Endothelial cell (in vitro differentiated cells): ENCODE measurements at regions not wholly inside any gene's neighbourhood (a gene's known extent, or its start where the extent isn't known, plus 50 kb on each side); places are given as distances from the start of the nearest gene placed in this dataset.

Source experiments
- DNase-seq: peaks from one replicate; pipeline ENCODE4 v3.0.0; 2021; ENCODE audit warnings: low spot score
- H3K27ac Mint-ChIP-seq: one replicate; pipeline ENCODE4 v1.8.0; 2021; ENCODE audit warnings: mixed read lengths, inconsistent platforms; ENCODE audit not compliant: unreplicated experiment
- H3K27me3 Mint-ChIP-seq: one replicate; pipeline ENCODE4 v1.8.0; 2021; ENCODE audit warnings: mild to moderate bottlenecking, moderate library complexity, mixed read lengths, inconsistent platforms; ENCODE audit not compliant: unreplicated experiment
- H3K36me3 Mint-ChIP-seq: one replicate; pipeline ENCODE4 v1.8.0; 2021; ENCODE audit warnings: mild to moderate bottlenecking, low read depth, mixed read lengths, inconsistent platforms; ENCODE audit not compliant: unreplicated experiment
- H3K4me1 Mint-ChIP-seq: one replicate; pipeline ENCODE4 v1.8.0; 2021; ENCODE audit warnings: mild to moderate bottlenecking, mixed read lengths, inconsistent platforms; ENCODE audit not compliant: unreplicated experiment
- H3K4me3 Mint-ChIP-seq: one replicate; pipeline ENCODE4 v1.8.0; 2021; ENCODE audit warnings: mild to moderate bottlenecking, mixed read lengths, inconsistent platforms; ENCODE audit not compliant: unreplicated experiment
- H3K9me3 Mint-ChIP-seq: one replicate; pipeline ENCODE4 v1.8.0; 2021; ENCODE audit warnings: mixed read lengths, inconsistent platforms; ENCODE audit not compliant: unreplicated experiment
- CTCF ChIP-seq: fragments of 200-600 bp; sonication (generic); IDR thresholded peaks from one replicate; pipeline ENCODE4 v1.5.0; 2021; ENCODE audit warnings: antibody characterized with exemption; ENCODE audit not compliant: unreplicated experiment

DNA sequence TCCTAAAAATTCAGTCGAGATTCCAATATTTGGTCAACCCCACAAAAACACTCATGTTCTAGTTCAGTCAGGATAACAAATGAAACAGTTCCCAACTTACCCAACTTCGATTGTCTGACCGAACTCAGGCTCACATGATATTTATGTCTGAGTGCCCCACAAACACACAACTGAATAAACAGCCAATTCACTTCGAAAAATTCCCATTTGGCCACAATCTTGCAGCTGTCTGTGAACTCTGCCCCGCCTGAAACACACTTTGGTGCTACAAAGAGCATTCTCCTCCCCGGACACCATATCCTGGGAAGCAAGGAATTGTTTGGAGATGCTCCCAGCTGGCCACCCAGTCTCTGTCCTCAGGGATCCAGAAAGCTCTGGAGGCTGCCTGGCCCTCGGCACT is 52.9 kb upstream of the SIM2 start:
- Mint-ChIP-seq H3K9me3 (no peaks in the 10 kb centered on the region), H3K27ac (no peak overlapping the region), H3K4me1 (peaks cover 17% of the 10 kb centered on the region), H3K27me3 (no peaks in the 10 kb centered on the region), H3K4me3 (no peak overlapping the region), H3K36me3 (peaks cover 4% of the 10 kb centered on the region)
- no peak for DNase-seq
- TF ChIP-seq CTCF: no peak

GRCh38 chr21:36646645-36647044 is 52.3 kb upstream of the SIM2 start:
- Mint-ChIP-seq H3K27ac (peak overlapping the region; percentile 97), H3K4me3 (no peak overlapping the region), H3K4me1 (peaks cover 17% of the 10 kb centered on the region), H3K36me3 (peaks cover 4% of the 10 kb centered on the region), H3K27me3 (no peaks in the 10 kb centered on the region), H3K9me3 (no peaks in the 10 kb centered on the region)
- TF ChIP-seq CTCF: no peak
- DNase-seq: no peak

DNA sequence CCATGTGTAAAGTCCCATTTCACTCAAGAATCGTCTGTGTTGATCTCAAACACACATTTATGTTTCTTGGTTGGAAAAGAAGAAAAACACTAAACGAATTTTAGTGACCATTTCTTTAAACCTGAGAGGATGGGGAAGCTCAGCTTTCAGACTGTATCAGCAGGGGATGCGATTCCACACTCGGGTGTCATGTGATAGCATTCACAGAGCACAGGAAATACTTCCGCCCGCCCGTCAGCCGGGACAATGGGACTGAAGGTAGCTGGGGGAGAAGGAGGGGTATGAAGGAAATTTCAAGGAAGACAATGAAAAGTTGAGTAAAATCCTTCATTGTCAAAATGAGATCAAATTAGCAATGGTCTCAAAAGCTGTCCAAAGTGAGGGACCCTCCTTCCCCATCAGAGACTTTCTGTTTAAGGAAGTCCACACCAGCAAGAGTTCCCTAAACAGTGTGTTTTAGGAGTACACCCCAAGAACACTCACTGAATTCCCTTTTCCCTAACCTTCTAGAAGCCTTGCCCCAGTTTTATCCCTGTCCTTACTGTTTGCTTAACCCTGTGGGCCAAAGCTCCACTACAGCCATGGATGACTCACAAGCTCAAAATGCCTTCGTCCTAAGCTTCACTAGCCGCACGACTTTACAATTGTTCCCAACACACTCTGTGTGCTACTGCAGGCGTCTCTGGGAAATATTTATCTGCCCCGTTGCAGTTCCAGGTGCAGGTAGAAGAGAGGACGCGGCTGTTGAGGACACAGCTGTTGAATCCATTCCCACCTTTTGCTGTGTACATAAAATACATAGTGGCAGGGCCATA is 51.4 kb upstream of the SIM2 start:
- peaks cover 17% of the 10 kb centered on the region for H3K4me1 Mint-ChIP-seq
- TF ChIP-seq CTCF: no peak
- peak overlapping the region; percentile 97 for H3K27ac Mint-ChIP-seq

More for the DNA sequence above, 51.4 kb upstream of the SIM2 start:
- H3K27me3 Mint-ChIP-seq: no peaks in the 10 kb centered on the region
- peak; percentile 46 for DNase-seq
- no peaks in the 10 kb centered on the region for H3K9me3 Mint-ChIP-seq
- no peak overlapping the region for H3K4me3 Mint-ChIP-seq
- peaks cover 4% of the 10 kb centered on the region for H3K36me3 Mint-ChIP-seq
